ENCODE measurements at regions not wholly inside any gene's neighbourhood (a gene's known extent, or its start where the extent isn't known, plus 50 kb on each side); places are given as distances from the start of the nearest gene placed in this dataset.
"Not testable (repeated sequence)": the region's sequence is repeated elsewhere in the genome, so short reads cannot be mapped to it uniquely, and the experiment has no call there.

- TF ChIP-seq POLR2A (IDR thresholded peaks at IDR 0.05) (no peak), CTCF (IDR thresholded peaks at IDR 0.05) (no peak)
- intact Hi-C loops (cut with DNase I; ENCODE audit: low total_unique reads) = no loop called here
- no peak overlapping the region for H3K27ac ChIP-seq
- no peak overlapping the region for H3K4me3 ChIP-seq
- no peaks in the 10 kb centered on the region for H3K9me3 ChIP-seq
- no peaks in the 10 kb centered on the region for H3K27me3 ChIP-seq
- DNase-seq = no peak
- H3K36me3 ChIP-seq = no peaks in the 10 kb centered on the region
- no peaks in the 10 kb centered on the region for H3K4me1 ChIP-seq
Observed at GRCh38 chr7:115802415-115802814, 228.1 kb downstream of the TFEC start.

- no peaks in the 10 kb centered on the region for H3K36me3 ChIP-seq
- intact Hi-C loops (cut with DNase I; ENCODE audit: low total_unique reads) = no loop called here
- H3K4me1 ChIP-seq = no peaks in the 10 kb centered on the region
- no peak overlapping the region for H3K4me3 ChIP-seq
- DNase-seq = no peak
- H3K27me3 ChIP-seq = no peaks in the 10 kb centered on the region
- H3K27ac ChIP-seq = no peak overlapping the region
- TF ChIP-seq CTCF (IDR thresholded peaks at IDR 0.05) (no peak), POLR2A (IDR thresholded peaks at IDR 0.05) (no peak)
- H3K9me3 ChIP-seq = no peaks in the 10 kb centered on the region
Observed at GRCh38 chr7:115799430-115799829, 231.1 kb downstream of the TFEC start.

GRCh38 chr7:115793958-115794702 is 236.4 kb downstream of the TFEC start:
- TF ChIP-seq CTCF (IDR thresholded peaks at IDR 0.05) (no peak), POLR2A (IDR thresholded peaks at IDR 0.05) (no peak)
- H3K27me3 ChIP-seq = no peaks in the 10 kb centered on the region

GRCh38 chr7:115789901-115790300 is 240.7 kb downstream of the TFEC start:
- H3K4me3 ChIP-seq = no peak overlapping the region
- DNase-seq = no peak
- H3K36me3 ChIP-seq = no peaks in the 10 kb centered on the region
- TF ChIP-seq POLR2A (IDR thresholded peaks at IDR 0.05) = no peak
- TF ChIP-seq CTCF (IDR thresholded peaks at IDR 0.05) = no peak
- H3K4me1 ChIP-seq = no peaks in the 10 kb centered on the region
- intact Hi-C loops (cut with DNase I; ENCODE audit: low total_unique reads) = no loop called here
- H3K9me3 ChIP-seq = no peaks in the 10 kb centered on the region
- H3K27ac ChIP-seq = no peak overlapping the region
- no peaks in the 10 kb centered on the region for H3K27me3 ChIP-seq

More at GRCh38 chr7:115793958-115794702, 236.4 kb downstream of the TFEC start:
- no peaks in the 10 kb centered on the region for H3K4me1 ChIP-seq
- no peaks in the 10 kb centered on the region for H3K36me3 ChIP-seq
- no peak overlapping the region for H3K4me3 ChIP-seq
- intact Hi-C loops (cut with DNase I; ENCODE audit: low total_unique reads) = no loop called here
- no peak overlapping the region for H3K27ac ChIP-seq
- DNase-seq = no peak
- H3K9me3 ChIP-seq = no peaks in the 10 kb centered on the region

- DNase-seq; H3K27me3 ChIP-seq; H3K4me1 ChIP-seq; intact Hi-C loops (cut with DNase I; ENCODE audit: low total_unique reads); H3K27ac ChIP-seq; H3K4me3 ChIP-seq; H3K9me3 ChIP-seq; H3K36me3 ChIP-seq: not testable (repeated sequence)
Observed at GRCh38 chr7:115789473-115789872, 241.1 kb downstream of the TFEC start.
